Stomach (tissue), 4 donors: ENCODE measurements at regions not wholly inside any gene's neighbourhood (a gene's known extent, or its start where the extent isn't known, plus 50 kb on each side); places are given as distances from the start of the nearest gene placed in this dataset.
"Not testable (repeated sequence)": the region's sequence is repeated elsewhere in the genome, so short reads cannot be mapped to it uniquely, and the experiment has no call there.

ENCODE experiments used
- CTCF ChIP-seq, 7 experiments: fragments of 450-650 bp in 4 of 7; fragments of 200-600 bp in 3 of 7; sonication (generic) in 3 of 7; IDR thresholded peaks; one replicate each; pipeline ENCODE4 v1.5.1; 2016 to 2019; ENCODE audit warnings: antibody characterized with exemption in 7 of 7, control low read depth in 2 of 7, mild to moderate bottlenecking in 1 of 7
- EP300 ChIP-seq: sonication (generic); formaldehyde crosslinking; IDR thresholded peaks from one replicate; pipeline ENCODE4 v1.6.1; 2017; ENCODE audit warnings: antibody characterized with exemption
- POLR2A ChIP-seq, 4 donors: fragments of 450-650 bp; IDR thresholded peaks; one replicate each; pipeline ENCODE4 v1.6.1; 2016; ENCODE audit warnings: antibody characterized with exemption in 4 of 4, control low read depth in 2 of 4, mild to moderate bottlenecking in 1 of 4, moderate library complexity in 1 of 4

- not testable (repeated sequence) for TF ChIP-seq CTCF (IDR thresholded peaks at IDR 0.05); POLR2A (IDR thresholded peaks at IDR 0.05); EP300
Observed at GRCh38 chr15:20303248-20304171, 238.1 kb downstream of the GOLGA6L6 start.
